Skeletal muscle cell (primary cell): ENCODE measurements at regions not wholly inside any gene's neighbourhood (a gene's known extent, or its start where the extent isn't known, plus 50 kb on each side); places are given as distances from the start of the nearest gene placed in this dataset.

Experiments
- DNase-seq: peaks from one replicate; pipeline ENCODE4 v3.0.0-alpha.2; 2010; ENCODE audit warnings: low read depth
- H3K4me3 ChIP-seq: 2 replicates; pipeline ENCODE4 v1.5.1; 2011; ENCODE audit warnings: low read depth, mild to moderate bottlenecking, control low read depth, low read length, moderate library complexity

DNA sequence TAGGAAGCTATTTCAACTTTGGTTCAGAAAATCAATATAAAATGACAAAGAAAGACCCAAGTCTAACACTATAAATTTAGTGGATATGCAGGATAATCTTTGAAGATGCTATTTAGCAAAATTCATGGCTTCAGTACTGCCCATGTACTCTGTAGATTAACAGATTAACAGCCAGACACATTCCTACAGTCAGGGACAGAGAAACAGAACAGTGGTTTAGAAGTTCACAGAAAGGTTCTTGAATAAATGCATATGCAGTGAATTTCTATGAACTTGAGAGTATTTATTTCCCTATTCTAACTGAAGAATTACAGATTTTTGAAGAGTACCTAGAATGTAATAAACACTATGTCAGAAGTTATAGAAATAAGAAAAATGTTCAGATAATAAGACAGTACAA is 222.8 kb downstream of the KLF12 start:
- H3K4me3 ChIP-seq = no peak overlapping the region

DNA sequence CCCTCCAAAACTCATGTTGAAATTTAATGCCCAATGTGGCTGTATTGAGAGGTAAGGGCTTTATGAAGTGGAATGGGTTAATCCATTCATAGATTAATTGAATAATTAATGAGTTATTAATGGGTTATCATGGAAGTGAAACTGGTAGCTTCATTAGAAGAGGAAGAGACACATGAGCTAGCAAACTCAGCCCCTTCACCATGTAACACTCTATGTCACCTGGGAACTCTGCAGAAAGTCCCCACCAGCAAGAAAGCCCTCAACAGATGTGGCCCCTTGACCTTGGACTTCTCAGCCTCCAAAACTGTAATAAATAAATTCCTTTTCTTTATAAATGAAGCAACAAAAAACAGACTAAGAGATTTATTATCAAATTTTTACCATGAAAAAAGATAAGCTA is 223.5 kb downstream of the KLF12 start:
- no peak overlapping the region for H3K4me3 ChIP-seq
- DNase-seq = no peak

More for the DNA sequence above, 222.8 kb downstream of the KLF12 start:
- DNase-seq = no peak

DNA sequence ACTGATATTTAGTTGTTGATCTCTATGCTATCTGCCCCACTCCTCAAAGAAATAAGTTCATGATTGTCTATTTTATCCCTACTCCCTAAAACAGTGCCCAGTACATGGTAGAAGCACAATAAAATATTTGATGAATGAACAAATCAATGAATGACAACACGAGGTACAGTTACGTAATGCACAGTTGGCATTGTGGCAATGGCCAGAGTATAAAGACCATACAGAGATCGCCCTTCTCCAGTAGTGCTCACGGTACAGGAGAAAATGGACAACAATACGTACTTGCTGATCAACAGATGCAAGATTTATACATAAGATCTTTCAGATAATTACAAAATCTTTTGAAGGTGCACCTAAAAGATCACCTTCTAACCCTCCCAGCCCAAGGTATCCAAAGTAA is 225.4 kb downstream of the KLF12 start:
- no peak overlapping the region for H3K4me3 ChIP-seq
- DNase-seq = no peak

DNA sequence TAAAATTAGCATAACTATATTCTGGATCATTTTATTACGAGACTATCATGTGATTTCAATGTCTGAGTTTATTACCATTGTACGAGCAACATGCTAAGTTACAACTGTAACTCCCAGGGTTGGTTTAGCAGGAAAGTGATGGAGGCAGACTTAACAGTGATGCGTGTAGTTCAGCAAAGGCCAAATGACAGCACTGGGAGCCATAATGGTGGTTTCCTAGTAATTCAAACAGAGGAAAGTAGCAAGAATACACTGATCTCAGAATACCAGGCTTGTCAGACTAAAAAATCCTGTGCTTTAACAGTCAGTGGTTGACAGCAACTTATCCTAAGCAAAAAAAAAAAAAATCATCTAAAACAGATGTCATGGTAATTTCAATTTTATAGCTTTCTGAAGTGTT is 229.6 kb downstream of the KLF12 start:
- no peak overlapping the region for H3K4me3 ChIP-seq
- DNase-seq = no peak

- H3K4me3 ChIP-seq = no peak overlapping the region
- no peak for DNase-seq
Observed at GRCh38 chr13:73903561-73903960, 230.6 kb downstream of the KLF12 start.

DNA sequence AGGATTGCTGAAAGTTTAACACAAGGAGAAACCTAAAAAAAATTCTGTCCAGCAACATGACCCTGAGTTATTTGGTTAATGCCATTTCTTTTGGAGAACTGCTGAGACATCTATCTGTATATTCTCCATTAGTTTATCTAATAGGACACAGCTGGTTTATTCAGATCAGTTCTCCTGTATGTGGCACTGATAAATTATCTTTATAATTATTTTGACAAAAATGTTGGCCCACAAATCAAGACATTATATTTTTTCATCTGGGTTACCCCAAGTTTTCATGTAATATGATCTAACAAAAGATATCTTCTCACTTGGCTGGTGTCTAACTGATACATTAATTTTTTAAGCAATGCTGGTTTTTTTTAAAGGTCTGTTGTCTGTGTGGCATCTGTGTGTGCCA is 231.4 kb downstream of the KLF12 start:
- no peak for DNase-seq
- H3K4me3 ChIP-seq = no peak overlapping the region

DNA sequence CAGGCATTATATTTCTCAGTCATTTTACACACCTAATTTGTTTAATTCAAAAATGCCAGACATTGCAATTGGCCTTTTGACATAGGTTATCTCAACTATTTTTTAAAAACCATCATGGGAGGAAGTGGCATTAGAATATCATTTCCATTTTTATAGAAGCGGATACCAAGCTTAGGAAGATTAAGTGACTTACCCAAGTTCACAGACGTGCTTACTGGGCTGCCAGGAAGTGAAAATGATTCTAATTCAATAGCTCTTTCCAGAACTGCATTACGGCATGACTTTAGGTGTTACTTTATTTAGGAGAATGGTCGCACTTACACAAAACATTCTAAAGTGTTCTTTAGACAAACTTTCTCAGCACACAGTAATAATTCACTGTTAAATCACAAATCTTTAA is 231.9 kb downstream of the KLF12 start:
- no peak for DNase-seq

GRCh38 chr13:73901324-73902068 is 232.7 kb downstream of the KLF12 start:
- DNase-seq = no peak
- H3K4me3 ChIP-seq = no peak overlapping the region

More for the DNA sequence above, 231.9 kb downstream of the KLF12 start:
- H3K4me3 ChIP-seq = no peak overlapping the region

DNA sequence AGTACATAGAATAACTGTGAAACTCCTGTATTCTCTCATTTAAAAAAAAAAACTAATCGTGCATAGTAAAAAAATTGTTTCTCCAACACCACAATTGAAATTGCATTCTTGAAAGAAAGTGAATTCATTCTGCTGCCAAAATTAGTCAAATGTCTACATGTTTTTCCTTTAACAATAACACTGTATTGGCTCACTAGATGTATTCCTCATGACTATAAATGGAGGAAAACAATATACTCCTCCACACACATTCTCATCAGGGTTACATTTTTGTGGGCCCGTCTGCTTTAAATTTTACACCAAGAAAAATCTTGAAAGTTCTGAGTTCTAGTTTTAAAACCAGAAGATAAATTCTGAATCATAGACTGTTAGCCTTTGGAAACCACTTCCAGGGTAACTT is 233.6 kb downstream of the KLF12 start:
- DNase-seq = no peak
- H3K4me3 ChIP-seq = no peak overlapping the region

DNA sequence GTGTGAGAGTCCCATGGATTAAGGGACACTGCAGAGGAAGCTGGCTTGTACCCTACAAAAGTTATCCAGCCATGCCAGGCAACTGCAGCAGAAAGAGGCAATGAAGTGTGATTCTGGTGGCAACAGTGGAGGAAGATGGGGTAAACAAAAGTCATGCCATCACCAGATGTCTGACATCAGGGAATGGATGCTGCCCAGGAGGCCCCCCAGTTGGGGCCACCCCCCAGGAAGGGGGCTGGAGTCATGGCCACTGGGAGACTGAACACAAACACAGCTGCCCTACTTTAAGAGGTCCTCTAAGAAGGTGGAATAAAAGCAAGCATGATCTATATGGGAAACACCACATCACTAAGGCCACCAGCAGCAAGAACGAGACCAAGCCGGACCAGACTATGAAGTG is 235.3 kb downstream of the KLF12 start:
- no peak for DNase-seq

GRCh38 chr13:73898276-73898675 is 235.9 kb downstream of the KLF12 start:
- H3K4me3 ChIP-seq = no peak overlapping the region
- no peak for DNase-seq

More for the DNA sequence above, 235.3 kb downstream of the KLF12 start:
- H3K4me3 ChIP-seq = no peak overlapping the region

DNA sequence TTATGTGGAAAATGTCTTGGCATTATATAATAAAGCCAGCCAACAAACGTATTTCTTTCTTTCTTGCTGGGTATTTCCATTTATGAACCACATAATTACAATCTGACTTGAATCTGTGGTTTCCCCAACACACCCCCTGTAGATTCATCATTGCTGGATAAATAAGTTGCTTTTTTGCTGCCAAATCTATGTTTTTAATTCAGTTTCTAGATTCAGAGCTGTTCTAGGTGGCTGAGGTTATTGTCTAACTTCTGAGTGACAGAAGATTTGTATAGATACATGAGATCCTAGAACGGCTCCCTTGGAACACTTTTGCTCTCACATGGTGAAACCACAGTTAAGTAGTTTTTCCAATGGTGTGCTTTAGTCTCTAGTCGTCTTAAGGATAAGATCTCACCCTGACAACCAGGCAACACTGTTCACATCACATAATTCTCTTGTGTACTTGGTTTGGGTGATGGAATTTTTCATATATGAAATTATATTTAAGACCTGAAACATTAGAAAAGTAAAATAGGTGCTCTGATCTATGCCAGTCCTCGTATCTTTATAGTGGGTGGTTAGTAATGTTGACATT is 239.1 kb downstream of the KLF12 start:
- H3K4me3 ChIP-seq = no peak overlapping the region
- DNase-seq = no peak

GRCh38 chr13:73893833-73894232 is 240.4 kb downstream of the KLF12 start:
- DNase-seq = no peak
- no peak overlapping the region for H3K4me3 ChIP-seq

DNA sequence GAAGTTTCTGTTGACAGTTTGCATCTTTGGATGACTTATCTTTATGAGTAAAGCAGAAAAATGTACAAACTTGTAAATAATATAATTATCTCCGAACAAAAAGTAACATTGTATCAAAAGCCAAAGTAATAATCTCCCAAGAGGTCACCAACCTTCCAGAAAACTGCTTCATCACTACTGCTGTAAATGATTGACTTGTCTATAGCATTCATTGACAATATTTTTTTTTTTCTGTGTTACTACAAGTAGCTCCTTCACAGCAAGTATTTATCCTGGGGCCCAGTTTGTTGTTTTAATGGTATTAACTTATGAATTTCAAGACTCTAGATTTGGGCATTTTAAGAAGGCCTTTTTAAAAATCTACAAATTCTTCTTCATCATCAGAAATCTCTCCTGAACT is 242.4 kb downstream of the KLF12 start:
- no peak overlapping the region for H3K4me3 ChIP-seq
- no peak for DNase-seq

DNA sequence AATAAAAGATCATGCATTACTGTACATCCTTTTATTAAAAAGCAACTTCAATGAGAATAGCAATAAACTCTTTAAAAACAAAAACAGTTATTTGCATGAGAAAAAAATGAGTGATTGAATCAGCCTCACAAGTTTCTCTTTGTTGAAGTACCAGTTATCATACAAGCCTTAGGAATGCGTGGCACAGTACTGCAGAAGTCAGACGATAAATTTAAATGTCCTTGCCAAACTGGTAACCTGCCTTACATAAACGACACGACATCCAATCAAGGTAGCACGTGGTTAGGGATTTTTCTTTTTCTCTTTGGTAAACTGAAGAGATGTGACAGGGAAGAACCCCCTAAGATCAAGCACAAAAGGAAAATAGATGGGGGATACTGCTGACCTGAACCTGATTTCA is 251.0 kb downstream of the KLF12 start:
- no peak for DNase-seq
- H3K4me3 ChIP-seq = no peak overlapping the region

DNA sequence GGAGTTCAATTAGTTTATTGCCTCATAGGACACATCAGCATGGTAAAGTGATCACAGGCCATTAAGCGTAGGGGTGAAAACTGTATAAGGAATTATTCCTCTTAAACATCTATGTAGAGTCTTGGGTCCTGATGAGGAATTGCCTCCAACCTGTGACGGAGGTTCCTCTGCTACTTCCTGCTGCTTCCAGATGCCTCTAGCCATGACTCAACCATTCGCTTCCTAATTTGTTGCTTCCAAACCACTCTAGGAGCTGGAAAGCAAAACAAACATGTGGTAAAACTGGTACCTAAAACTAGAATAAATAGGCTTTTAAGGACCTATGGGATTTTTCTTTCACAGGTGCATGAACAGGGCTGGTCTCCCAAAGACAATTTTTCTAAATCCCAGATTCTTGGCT is 253.8 kb downstream of the KLF12 start:
- no peak for DNase-seq
- no peak overlapping the region for H3K4me3 ChIP-seq

- no peak overlapping the region for H3K4me3 ChIP-seq
- DNase-seq = no peak
Observed at GRCh38 chr13:73879346-73880015, 254.7 kb downstream of the KLF12 start.

DNA sequence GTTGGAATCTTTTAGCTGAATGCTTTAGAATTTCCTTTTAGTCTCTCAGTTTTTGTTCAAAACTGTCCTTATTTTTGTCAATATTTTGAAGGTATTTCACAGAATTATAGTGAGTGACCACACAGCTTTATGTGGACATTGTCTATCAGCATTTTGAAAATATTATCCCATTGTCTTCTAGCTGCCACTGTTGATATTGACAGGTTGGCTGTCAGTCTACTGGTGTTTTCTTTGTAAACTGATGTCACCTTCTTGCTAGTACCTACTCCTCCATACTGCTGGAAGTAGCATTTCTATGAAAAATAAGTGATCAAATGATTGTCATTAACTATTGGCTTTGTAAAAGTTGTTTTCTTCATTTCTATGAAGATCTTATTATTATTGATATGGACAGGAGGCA is 256.8 kb downstream of the KLF12 start:
- DNase-seq = no peak
- no peak overlapping the region for H3K4me3 ChIP-seq

- H3K4me3 ChIP-seq = no peak overlapping the region
- DNase-seq = no peak
Observed at GRCh38 chr13:73876323-73876722, 257.9 kb downstream of the KLF12 start.

DNA sequence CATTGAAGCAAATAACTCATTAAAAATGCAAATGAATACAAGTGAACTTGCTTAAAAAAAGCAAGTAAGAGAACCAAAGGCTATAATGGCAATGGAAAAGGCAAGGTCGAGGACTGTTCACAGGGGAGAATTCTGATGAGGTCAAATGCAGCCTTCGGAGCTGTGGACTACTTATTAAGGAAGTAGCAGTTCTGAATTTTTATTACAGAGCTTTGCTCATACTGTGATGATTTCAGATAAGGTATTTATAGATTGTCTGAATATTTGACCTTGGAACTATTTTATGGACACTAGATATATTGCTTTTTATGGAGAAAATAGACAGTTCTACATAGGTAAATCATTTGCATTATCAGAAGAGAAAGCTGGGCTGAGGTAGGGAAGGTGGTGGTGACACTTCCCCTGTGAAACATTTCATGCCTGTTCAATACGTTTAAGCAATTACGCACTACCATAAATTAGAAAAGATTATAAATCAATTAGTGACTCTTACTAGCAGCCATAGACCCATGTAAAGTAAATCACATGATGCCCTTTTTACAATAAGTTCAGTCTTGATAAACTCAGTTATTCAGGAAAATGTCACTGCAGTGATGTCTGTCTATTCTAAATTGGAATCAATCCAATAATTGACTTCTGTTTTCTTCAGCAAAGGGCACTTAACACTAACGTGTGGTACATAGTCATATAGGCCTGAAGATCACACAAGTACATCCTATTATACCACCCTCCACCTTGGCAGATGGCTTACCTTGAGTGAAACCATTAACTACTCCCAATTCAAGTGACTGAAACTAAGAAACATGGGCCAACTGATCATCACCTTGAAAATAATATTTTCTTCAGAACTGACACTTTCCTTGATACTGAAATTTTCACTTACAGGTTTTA is 260.0 kb downstream of the KLF12 start:
- DNase-seq = no peak
- H3K4me3 ChIP-seq = no peak overlapping the region
